ENCODE measurements at regions not wholly inside any gene's neighbourhood (a gene's known extent, or its start where the extent isn't known, plus 50 kb on each side); places are given as distances from the start of the nearest gene placed in this dataset.

DNA sequence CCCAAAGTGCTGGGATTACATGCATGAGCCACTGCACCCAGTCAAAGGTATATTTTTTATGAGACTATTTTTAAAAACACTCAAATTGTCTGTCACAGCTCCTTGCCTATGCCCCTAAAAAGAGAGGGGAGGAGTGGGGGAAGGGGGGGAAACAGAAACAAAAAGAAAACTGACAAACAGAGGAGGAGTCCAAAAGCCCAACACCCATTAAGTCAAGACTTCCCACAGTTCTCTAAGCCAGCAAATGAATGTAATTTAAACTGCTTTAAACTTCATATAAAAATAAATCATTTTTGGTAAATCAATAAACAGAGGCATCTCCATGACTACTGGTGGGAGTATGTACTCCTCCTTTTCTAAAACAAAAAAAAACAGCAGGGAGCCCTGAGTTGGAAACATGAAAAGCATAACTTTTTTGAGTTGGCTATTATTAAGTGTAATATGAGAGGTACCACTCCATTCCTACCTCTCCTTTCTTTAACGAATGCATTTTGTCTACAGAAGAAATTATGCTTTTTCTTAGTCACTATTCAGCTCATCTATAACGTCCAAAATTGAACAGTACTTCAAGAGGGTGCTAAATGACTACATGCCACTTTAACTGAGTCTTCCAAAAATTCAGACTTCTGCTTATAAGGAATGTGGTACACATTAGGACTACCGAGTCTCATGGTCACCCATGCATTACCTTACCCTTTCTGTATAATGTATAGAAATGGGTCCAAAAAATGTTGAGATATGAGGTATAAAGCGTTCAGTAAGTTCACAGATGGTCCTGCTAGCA is 119.0 kb upstream of the PRSS16 start:
- TF ChIP-seq, protein P1, sequence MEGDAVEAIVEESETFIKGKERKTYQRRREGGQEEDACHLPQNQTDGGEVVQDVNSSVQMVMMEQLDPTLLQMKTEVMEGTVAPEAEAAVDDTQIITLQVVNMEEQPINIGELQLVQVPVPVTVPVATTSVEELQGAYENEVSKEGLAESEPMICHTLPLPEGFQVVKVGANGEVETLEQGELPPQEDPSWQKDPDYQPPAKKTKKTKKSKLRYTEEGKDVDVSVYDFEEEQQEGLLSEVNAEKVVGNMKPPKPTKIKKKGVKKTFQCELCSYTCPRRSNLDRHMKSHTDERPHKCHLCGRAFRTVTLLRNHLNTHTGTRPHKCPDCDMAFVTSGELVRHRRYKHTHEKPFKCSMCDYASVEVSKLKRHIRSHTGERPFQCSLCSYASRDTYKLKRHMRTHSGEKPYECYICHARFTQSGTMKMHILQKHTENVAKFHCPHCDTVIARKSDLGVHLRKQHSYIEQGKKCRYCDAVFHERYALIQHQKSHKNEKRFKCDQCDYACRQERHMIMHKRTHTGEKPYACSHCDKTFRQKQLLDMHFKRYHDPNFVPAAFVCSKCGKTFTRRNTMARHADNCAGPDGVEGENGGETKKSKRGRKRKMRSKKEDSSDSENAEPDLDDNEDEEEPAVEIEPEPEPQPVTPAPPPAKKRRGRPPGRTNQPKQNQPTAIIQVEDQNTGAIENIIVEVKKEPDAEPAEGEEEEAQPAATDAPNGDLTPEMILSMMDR (IDR thresholded peaks at IDR 0.05; ENCODE audit: insufficient read depth, low read depth, low read length) = no peak
- no peak for TF ChIP-seq EZH2 (IDR thresholded peaks at IDR 0.05; ENCODE audit: insufficient read depth, low read length)

All from astrocyte (in vitro differentiated cells and primary cell).